Muscle of leg (tissue), 3 donors: ENCODE measurements at regions not wholly inside any gene's neighbourhood (a gene's known extent, or its start where the extent isn't known, plus 50 kb on each side); places are given as distances from the start of the nearest gene placed in this dataset.

Experiments
- DNase-seq: peaks from one replicate; pipeline ENCODE4 v3.0.0; 2013
- H3K27ac ChIP-seq: one replicate; pipeline ENCODE4 v1.5.1; 2013; ENCODE audit warnings: mild to moderate bottlenecking, low read length, control low read depth
- H3K27me3 ChIP-seq: one replicate; pipeline ENCODE4 v1.6.1; 2013; ENCODE audit warnings: low read length; ENCODE audit not compliant: control insufficient read depth, insufficient read depth
- H3K36me3 ChIP-seq: one replicate; pipeline ENCODE4 v1.6.1; 2013; ENCODE audit warnings: low read length; ENCODE audit not compliant: control insufficient read depth, insufficient read depth
- H3K4me1 ChIP-seq: one replicate; pipeline ENCODE4 v1.6.1; 2013; ENCODE audit warnings: low read length; ENCODE audit not compliant: control insufficient read depth, insufficient read depth
- H3K4me3 ChIP-seq: one replicate; pipeline ENCODE4 v1.5.1; 2013; ENCODE audit warnings: low read length, control low read depth
- H3K9me3 ChIP-seq: replicated peaks from 2 replicates; pipeline ENCODE4 v1.6.1; 2013; ENCODE audit warnings: low read depth, low read length; ENCODE audit not compliant: control insufficient read depth
- WGBS: methylation state at CpG from one replicate; pipeline ENCODE4 v1.1.5; 2013; ENCODE audit warnings: missing lambda C conversion rate; ENCODE audit not compliant: insufficient coverage; 5-methylcytosine and 5-hydroxymethylcytosine counted together

DNA sequence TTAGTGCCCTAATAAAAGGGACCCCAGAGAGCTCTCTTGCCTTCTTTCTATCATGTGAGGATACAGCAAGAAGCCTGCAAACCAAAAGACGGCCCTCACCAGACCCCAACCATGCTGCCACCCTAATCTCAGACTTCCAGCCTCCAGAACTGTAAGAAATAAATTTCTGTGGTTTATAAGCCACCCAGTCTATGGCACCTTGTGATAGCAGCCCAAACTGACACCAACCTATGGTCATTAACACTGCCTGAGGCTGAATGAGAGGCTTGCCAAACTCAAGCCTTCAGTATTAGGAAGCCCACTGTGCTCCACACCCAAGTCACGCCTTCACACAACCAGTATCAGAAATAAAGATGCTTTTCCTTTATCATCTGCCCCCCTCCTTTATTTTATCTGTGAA lies 127.3 kb upstream of the KLF3 start:
- no peak overlapping the region for H3K4me3 ChIP-seq
- no peak for DNase-seq
- peaks cover 9% of the 10 kb centered on the region for H3K4me1 ChIP-seq
- no CpG with 5 or more reads among the region's 2 CpGs for WGBS
- H3K27ac ChIP-seq, result no peak overlapping the region
- no peaks in the 10 kb centered on the region for H3K9me3 ChIP-seq
- no peaks in the 10 kb centered on the region for H3K27me3 ChIP-seq
- H3K36me3 ChIP-seq, result no peaks in the 10 kb centered on the region

DNA sequence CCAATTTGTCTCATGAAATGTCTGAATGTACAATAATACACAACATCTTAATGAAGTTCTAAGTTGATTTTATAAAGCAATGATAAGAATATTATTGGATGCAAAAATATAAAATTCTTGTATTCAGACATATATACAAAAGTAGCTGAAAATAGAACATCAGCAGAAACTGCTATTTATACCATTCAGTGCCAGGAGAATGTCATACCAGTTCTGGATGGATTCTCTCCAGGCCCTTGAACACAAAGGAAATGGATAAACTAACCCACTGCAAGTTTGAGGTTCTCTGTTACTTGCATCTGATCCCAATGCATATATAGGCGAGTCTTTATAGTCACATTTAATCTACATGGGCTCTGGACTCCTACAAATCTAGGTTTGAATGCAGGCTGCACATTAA lies 126.3 kb upstream of the KLF3 start:
- WGBS, result no CpG with 5 or more reads among the region's 1 CpG
- no peaks in the 10 kb centered on the region for H3K36me3 ChIP-seq
- no peak overlapping the region for H3K4me3 ChIP-seq

DNA sequence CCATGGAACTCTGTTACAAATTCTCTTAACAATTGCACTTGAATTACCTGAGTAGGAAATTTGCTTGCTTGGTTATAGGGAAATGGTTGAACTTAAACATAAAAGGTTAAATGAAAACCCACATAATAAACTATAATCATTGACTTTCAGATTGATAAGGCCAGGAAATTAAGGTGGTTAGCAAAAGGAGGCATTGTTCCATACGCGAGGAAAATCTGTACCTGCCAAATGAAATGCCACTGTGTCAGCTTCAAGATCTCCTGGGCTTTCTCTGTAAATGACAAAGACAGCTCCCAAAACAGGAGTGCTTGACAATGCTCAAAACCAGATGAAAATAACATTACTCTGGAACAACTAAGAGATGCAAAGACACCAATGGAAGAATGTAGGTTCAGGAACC lies 125.5 kb upstream of the KLF3 start:
- no peak overlapping the region for H3K4me3 ChIP-seq
- no peaks in the 10 kb centered on the region for H3K36me3 ChIP-seq
- H3K27me3 ChIP-seq, result no peaks in the 10 kb centered on the region
- DNase-seq, result no peak
- H3K9me3 ChIP-seq, result no peaks in the 10 kb centered on the region
- no peak overlapping the region for H3K27ac ChIP-seq
- H3K4me1 ChIP-seq, result no peaks in the 10 kb centered on the region
- 80% methylated on average over 2 of the region's 2 CpGs for WGBS

More for the DNA sequence above, 126.3 kb upstream of the KLF3 start:
- DNase-seq, result no peak
- H3K27ac ChIP-seq, result no peak overlapping the region
- H3K27me3 ChIP-seq, result no peaks in the 10 kb centered on the region
- H3K9me3 ChIP-seq, result no peaks in the 10 kb centered on the region
- H3K4me1 ChIP-seq, result peaks cover 3% of the 10 kb centered on the region

DNA sequence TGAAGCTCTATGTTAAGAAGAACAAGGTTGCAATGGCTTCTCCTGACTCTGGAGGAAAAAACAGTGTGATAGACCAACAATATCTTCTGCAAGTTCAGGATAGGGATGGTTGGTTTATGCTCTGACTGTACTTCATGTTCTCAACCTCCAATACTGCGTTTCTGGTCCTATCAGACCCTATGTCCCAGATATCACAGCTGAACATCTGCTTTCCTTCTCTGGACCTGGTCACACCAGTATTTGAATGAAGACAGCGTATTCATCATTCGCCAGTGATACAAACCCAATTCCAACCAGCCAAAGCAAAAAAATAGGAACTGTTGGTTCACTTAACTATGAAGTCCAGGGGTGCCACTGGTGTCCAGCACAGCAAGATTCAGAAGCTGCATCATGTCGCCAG lies 124.5 kb upstream of the KLF3 start:
- Histone ChIP-seq H3K27me3 (no peaks in the 10 kb centered on the region), H3K4me1 (no peaks in the 10 kb centered on the region), H3K9me3 (no peaks in the 10 kb centered on the region), H3K4me3 (no peak overlapping the region), H3K27ac (no peak overlapping the region), H3K36me3 (no peaks in the 10 kb centered on the region)
- DNase-seq, result no peak
- WGBS, result 100% methylated on average over 3 of the region's 4 CpGs

DNA sequence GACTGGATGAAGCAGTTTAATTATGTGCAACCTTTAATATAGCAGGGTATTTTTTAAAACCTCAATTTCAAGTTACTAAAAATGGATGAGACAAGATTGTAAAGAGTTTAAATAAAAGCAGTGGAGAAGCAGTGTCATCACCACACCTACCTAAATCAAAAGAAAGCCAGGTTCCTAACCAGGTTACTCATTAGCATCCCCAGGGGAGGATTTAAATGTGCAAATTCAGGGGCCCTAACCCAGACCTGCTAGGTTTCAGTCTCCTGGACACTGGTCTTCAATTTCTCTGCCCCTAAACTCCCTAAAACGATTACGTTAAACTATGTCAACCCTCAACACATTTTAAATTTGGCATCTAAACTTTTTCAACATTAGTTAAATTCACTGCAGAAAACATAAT lies 116.9 kb upstream of the KLF3 start:
- no CpG with 5 or more reads among the region's 2 CpGs for WGBS
- no peaks in the 10 kb centered on the region for H3K9me3 ChIP-seq
- H3K36me3 ChIP-seq, result no peaks in the 10 kb centered on the region
- no peak overlapping the region for H3K27ac ChIP-seq
- H3K4me1 ChIP-seq, result no peaks in the 10 kb centered on the region
- H3K27me3 ChIP-seq, result no peaks in the 10 kb centered on the region
- no peak overlapping the region for H3K4me3 ChIP-seq
- no peak for DNase-seq

DNA sequence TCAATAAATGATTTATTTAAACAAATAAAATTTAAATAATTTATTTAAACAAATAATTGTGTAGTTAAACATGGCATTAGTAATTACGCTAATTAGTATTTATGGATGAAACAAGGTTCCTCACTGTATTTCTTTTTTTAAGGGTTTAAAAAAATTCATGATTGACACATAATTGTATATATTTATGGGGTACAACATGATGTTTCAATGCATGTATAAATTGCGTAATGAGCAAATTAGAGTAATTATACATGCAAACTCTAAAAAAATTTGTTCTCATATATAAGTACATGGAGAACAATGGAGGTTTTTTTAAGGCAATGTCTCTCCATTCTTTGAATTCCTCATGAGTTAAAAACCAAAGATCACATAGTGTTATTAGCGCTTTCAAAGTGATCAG lies 115.7 kb upstream of the KLF3 start:
- no peaks in the 10 kb centered on the region for H3K36me3 ChIP-seq
- no peaks in the 10 kb centered on the region for H3K27me3 ChIP-seq
- no peak overlapping the region for H3K4me3 ChIP-seq
- no peak overlapping the region for H3K27ac ChIP-seq
- no peaks in the 10 kb centered on the region for H3K4me1 ChIP-seq
- DNase-seq, result no peak
- WGBS, result no CpG with 5 or more reads among the region's 3 CpGs
- H3K9me3 ChIP-seq, result no peaks in the 10 kb centered on the region

DNA sequence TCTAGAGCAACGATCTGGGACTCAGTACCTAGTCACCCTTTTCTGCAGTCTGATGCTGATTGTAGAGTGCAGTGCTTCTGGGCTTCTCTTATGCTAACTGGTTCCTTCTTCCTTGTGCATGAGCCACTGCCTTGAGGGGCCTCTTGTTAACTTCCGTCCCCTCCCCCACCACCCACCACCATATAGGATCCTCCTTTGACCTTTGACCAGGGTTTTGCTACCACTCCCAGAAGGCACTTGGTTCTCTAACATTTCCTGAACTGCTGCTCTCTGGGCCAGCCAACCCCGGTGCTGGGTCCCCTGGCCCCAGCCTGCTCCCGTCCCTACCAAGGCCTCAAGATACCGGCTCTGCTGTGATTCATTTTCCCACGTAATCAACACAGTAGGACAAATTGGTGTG lies 104.6 kb upstream of the KLF3 start:
- peaks cover 20% of the 10 kb centered on the region for H3K4me1 ChIP-seq
- H3K4me3 ChIP-seq, result no peak overlapping the region
- H3K36me3 ChIP-seq, result no peaks in the 10 kb centered on the region
- H3K9me3 ChIP-seq, result no peaks in the 10 kb centered on the region
- H3K27ac ChIP-seq, result no peak overlapping the region
- DNase-seq, result no peak
- WGBS, result 72% methylated on average over 4 of the region's 6 CpGs
- no peaks in the 10 kb centered on the region for H3K27me3 ChIP-seq

DNA sequence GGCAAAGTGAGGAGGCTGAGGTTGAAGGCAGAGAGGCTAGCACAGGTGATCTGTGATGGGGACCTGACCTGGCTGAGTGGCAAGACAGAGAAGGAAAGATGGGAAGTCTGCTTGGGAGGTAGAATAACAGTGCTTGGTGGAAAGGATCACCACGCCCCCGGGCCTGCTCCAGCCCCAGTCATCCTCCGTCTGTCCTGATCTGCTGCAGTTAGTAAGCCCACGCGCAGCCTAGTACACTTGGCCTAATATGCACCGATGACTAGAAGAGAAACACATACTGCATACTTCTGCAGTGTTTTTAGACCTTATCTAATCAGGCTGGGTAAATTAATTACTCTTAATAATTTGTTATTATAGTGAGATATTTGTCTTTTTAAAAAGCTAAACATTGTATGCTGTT lies 103.7 kb upstream of the KLF3 start:
- no peaks in the 10 kb centered on the region for H3K9me3 ChIP-seq
- no peak overlapping the region for H3K4me3 ChIP-seq
- DNase-seq, result no peak
- H3K36me3 ChIP-seq, result no peaks in the 10 kb centered on the region
- WGBS, result no CpG with 5 or more reads among the region's 6 CpGs
- no peaks in the 10 kb centered on the region for H3K27me3 ChIP-seq
- peaks cover 27% of the 10 kb centered on the region for H3K4me1 ChIP-seq
- H3K27ac ChIP-seq, result no peak overlapping the region

DNA sequence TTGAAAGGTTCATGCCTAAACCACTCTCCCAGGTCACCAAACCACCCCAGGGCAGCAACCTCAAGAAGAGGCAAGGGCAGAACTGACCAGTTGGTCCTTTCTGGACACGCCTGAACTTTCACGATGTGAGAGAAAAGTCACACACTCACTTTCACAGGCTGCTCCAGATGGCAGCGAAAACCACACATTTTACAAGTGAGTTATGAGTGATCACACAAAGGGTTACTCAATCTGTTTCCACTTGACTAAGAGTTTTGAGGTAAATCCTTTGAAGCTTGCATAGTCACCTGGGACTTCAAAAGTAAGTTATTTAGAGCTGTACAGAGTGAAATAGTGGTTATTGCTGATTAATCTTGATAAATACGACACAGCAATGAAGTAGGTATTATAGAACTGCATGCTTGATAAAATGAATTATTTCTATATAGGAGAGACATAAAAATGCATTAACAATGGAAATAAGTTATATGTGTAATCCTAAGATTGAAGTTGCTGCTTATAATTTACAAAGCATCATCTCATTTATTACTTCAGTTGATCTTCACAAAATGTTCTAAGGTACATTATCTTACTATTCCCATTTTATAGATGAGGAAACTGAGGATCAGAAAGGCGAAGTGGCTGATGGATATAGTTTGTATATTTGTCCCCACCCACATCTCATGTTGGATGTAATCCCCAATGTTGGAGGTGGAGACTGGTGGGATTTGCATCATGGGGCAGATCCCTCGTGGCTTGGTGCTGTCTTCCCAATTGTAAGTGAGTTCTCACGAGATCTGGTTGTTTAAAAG lies 103.0 kb upstream of the KLF3 start:
- no peak for DNase-seq
- Histone ChIP-seq H3K27me3 (no peaks in the 10 kb centered on the region), H3K9me3 (no peaks in the 10 kb centered on the region), H3K27ac (no peak overlapping the region), H3K4me3 (no peak overlapping the region), H3K36me3 (no peaks in the 10 kb centered on the region), H3K4me1 (peaks cover 31% of the 10 kb centered on the region)
- no CpG with 5 or more reads among the region's 7 CpGs for WGBS

DNA sequence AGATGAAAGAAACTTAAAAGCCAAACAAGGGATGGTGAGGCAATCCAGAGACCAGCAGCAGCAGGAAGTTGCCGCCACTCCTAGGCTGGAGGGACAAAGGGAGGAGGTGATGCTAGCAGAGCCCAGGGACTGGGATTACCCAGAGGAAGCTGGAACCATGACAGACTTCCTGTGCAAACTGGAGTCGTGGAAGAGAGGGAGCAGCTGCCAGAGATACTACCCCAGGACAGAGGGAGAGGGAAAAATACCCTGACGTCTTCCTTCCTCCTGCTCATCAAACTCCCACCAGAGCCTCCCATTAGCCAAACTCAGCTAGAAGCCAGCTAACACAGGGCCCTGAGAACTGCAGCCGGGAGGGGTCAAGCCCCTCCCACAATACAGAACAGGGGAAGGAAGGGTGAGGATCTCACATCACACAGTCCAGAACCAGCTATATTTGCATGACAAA lies 101.2 kb upstream of the KLF3 start:
- WGBS, result 13% methylated on average over 1 of the region's 4 CpGs
- Histone ChIP-seq H3K4me1 (peaks cover 33% of the 10 kb centered on the region), H3K27me3 (no peaks in the 10 kb centered on the region), H3K9me3 (no peaks in the 10 kb centered on the region), H3K4me3 (no peak overlapping the region), H3K27ac (peak overlapping the region; percentile 65), H3K36me3 (no peaks in the 10 kb centered on the region)
- peak; percentile 82 for DNase-seq
